DMS53 treated with DMSO at 0.1 percent for 48 hours (cell line): ENCODE measurements at regions not wholly inside any gene's neighbourhood (a gene's known extent, or its start where the extent isn't known, plus 50 kb on each side); places are given as distances from the start of the nearest gene placed in this dataset.
A peak's percentile ranks its signal among the peaks of the same experiment; 100 is the strongest.

Experiments used
- DNase-seq: peaks from one replicate; lab custom pipeline; 2025; ENCODE audit not compliant: unreplicated experiment; lab: John Stamatoyannopoulos, UW

GRCh38 chr7:46468753-46469356 is 547.8 kb upstream of the IGFBP3 start:
- DNase-seq = no peak

- no peak for DNase-seq
Observed at GRCh38 chr7:46463170-46463569, 542.1 kb upstream of the IGFBP3 start.

- DNase-seq = no peak
Observed at GRCh38 chr7:46461334-46461777, 540.3 kb upstream of the IGFBP3 start.

GRCh38 chr7:46459942-46460341 is 538.9 kb upstream of the IGFBP3 start:
- no peak for DNase-seq

DNA sequence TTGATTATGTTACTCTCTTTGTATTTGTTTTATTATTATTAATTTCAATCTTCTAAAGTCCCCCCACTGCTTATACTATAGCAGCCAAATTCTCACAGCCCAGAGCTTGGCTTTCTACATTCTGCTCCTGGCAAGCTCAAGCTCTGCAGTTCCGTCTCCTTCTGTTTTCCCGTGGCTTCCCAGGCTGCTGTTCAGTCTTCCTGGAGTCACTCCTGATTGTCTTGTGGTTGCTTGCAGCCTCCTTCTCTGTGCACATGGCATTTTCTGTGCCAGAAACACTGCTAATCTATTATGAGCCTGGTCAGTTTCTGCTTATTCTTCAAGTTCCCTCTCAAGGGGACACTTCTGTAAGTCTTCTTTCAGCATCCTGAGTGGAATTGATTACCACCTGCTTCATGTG is 533.7 kb upstream of the IGFBP3 start:
- no peak for DNase-seq

GRCh38 chr7:46452561-46453135 is 531.6 kb upstream of the IGFBP3 start:
- DNase-seq = no peak

- DNase-seq = no peak
Observed at GRCh38 chr7:46451846-46452245, 530.8 kb upstream of the IGFBP3 start.

- DNase-seq = no peak
Observed at GRCh38 chr7:46450886-46451285, 529.8 kb upstream of the IGFBP3 start.

GRCh38 chr7:46450425-46450824 is 529.4 kb upstream of the IGFBP3 start:
- no peak for DNase-seq

GRCh38 chr7:46449743-46450142 is 528.7 kb upstream of the IGFBP3 start:
- no peak for DNase-seq

GRCh38 chr7:46448478-46448877 is 527.4 kb upstream of the IGFBP3 start:
- no peak for DNase-seq

DNA sequence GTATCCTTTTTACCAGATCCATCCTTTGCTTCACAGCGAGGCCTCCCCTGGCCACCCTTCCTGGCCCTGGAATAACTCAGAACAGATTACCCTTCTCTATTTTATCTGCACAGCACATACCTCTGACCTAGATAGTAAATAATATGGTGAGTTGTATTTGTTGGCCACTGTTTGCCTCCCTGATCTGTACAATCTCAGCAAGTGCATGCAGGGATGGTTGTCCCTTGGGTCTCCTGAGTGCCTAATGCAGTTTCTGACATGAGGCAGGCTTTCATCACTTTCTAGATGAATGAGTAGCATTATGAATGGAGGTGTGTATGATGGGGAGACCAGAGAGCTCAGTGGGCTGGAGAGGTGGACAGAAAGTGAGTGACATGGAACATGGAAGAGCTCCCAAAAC is 525.1 kb upstream of the IGFBP3 start:
- DNase-seq = no peak

DNA sequence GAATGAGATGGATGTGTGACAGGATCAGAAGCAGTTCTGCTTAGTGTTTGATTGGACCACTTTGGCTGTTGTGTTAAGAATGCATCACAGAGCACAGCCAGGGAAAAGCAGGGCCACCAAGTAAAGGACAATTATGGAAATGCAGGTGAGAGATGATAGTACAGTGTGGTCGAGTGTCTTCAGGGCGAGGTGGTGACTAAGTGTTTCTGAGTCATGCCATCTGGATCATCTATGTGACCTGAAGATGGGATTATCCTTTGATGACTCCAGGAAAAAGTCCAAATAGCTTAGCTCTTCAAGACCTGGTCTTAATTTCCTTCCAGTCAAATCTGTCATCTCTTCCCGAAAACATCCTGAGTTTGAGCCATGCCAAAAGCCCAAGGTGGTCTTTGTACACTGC is 523.2 kb upstream of the IGFBP3 start:
- DNase-seq = peak; percentile 6

DNA sequence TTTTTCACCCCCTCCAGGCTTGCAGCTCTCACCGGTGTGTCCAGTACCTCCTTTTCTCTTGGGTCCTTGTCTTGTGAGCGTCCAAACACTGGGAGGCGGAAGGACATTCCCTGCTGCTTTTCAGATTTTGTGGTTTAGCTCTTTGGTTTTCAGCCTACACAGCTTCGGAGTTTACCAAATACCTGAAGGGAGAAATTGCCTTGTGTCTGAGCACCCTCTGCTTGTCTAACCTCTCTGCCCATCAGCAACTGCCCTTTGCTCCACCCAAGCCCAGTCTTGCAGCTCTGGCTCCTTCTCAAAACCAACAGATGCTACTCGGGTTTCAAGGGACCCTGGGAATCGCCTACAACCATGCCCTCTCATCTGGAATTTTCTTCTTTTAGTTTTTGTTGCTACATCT is 519.1 kb upstream of the IGFBP3 start:
- DNase-seq = no peak

DNA sequence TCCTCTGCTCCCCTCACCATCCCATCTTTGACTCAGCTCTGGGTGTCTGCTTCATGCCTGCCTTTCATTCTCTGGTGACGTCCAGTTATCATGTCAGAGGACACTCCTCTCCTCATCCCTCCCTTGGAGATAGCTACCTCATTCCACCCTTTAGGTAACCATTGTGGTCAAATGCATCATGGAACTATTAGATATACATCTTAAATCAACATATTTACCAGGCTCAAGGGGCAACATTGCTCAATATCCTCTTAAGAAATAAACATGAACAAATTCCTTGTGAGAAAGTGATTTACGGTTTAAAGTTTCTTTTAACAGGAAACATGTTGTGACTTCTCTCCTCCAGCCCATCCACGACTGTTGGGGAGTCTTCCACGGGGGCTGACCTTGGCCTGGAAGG is 511.6 kb upstream of the IGFBP3 start:
- DNase-seq = no peak

- no peak for DNase-seq
Observed at GRCh38 chr7:46428295-46428694, 507.2 kb upstream of the IGFBP3 start.

DNA sequence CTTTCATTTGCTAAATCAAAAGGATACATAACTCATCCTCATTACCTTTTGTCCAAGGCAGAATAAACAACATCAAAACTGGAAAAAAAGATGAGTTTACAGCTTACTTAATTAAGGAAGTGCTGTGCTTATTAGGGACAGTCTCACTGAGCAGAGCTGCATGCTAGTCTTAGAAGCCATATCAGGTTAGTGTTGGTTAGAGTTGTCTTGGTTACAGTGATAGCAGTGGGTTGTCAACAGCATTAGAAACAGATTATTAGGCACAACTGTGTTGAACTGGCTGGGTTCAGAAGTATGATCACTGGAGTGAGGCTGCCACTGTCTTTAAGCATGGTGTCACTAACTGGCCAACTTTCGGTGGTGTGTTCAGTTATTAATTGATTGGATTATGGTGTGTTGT is 503.9 kb upstream of the IGFBP3 start:
- DNase-seq = no peak

GRCh38 chr7:46421441-46422230 is 500.6 kb upstream of the IGFBP3 start:
- no peak for DNase-seq

DNA sequence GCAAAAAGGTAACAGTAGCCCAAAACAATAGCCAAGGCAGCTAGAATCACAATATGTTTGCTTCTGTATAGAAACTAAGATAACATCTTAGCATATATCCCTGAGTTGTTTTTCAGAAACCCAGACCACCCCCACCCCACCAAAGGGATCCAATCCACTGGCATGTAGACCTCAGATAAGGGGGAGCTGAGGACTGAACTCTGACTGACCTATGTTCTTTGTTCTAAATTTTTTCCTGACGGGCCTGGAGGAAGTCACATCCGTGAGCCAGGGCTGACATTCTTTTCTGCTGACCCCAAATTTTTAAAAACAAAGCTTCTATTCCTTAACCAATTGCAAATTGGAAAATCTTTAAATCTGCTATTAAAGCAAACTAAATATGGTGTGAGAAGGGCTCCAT is 493.9 kb upstream of the IGFBP3 start:
- no peak for DNase-seq

GRCh38 chr7:46411236-46411635 is 490.2 kb upstream of the IGFBP3 start:
- no peak for DNase-seq

DNA sequence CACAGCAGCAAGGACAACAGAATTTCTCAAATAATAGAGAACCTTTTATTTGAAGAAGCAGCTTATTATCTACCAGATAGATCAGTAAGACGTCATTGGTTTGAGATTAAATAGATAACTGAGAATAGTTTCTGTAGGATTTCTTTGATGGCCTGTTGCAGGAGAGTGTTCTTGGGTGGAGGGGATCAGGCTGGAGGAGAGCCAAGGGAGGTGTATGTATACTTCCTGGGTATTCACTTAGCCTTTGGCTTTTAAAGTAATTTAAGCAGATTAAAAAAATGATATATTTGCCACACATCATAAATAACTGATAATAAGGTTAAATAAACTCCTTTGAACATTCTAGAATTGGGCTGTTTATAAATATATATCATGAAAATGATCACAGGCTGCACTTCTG is 486.1 kb upstream of the IGFBP3 start:
- DNase-seq = no peak

DNA sequence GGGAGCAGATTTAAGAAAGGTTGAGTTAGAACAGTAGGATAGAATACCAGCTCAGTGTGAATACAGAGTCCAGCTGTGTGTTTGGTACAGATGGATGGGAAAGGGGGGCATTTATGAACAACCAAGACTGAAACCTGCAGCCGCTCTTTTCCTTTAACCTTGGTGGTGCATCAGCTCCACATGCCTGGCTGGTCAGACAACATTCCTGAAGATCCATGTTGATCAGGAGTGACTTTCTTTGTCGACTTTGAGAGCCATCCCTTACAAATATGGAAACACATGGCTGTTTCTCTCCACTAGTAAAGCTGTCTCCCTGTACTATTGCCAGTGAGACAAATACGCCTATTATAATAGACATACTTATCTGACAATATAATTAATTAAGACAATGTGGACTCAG is 476.5 kb upstream of the IGFBP3 start:
- DNase-seq = no peak
